SK-N-SH treated with all-trans-retinoic acid at 6 μM for 48 hours (cell line): ENCODE measurements at regions not wholly inside any gene's neighbourhood (a gene's known extent, or its start where the extent isn't known, plus 50 kb on each side); places are given as distances from the start of the nearest gene placed in this dataset.

Experiments
- OSR1 ChIP-seq: fragments of 250-450 bp; sonication (Bioruptor Pico); IDR thresholded peaks from 2 replicates; pipeline ENCODE4 v1.8.0; 2022; ENCODE audit warnings: moderate library complexity, mild to moderate bottlenecking, inconsistent platforms
- TSHZ2 ChIP-seq: fragments of 250-450 bp; sonication (Bioruptor Pico); IDR thresholded peaks from 2 replicates; pipeline ENCODE4 v1.5.0; 2020; ENCODE audit warnings: mild to moderate bottlenecking, moderate library complexity
- ZC3H10 ChIP-seq: fragments of 250-450 bp; sonication (Bioruptor Pico); IDR thresholded peaks from 2 replicates; pipeline ENCODE4 v1.5.1; 2021; ENCODE audit warnings: mild to moderate bottlenecking, moderate library complexity
- ZFP3 ChIP-seq: fragments of 250-450 bp; sonication (Bioruptor Pico); IDR thresholded peaks from 2 replicates; pipeline ENCODE4 v1.5.0; 2020; ENCODE audit warnings: mild to moderate bottlenecking, moderate library complexity
- TF ChIP-seq, protein P1 (sequence below): fragments of 250-450 bp; sonication (Bioruptor Pico); IDR thresholded peaks from 2 replicates; pipeline ENCODE4 v1.8.0; 2020; ENCODE audit warnings: mild to moderate bottlenecking, moderate library complexity, borderline replicate concordance

- TF ChIP-seq ZFP3 (CRISPR knock-in tag) (no peak), TSHZ2 (CRISPR knock-in tag) (no peak), OSR1 (CRISPR knock-in tag) (no peak), ZC3H10 (CRISPR knock-in tag) (no peak)
- TF ChIP-seq, protein P1, sequence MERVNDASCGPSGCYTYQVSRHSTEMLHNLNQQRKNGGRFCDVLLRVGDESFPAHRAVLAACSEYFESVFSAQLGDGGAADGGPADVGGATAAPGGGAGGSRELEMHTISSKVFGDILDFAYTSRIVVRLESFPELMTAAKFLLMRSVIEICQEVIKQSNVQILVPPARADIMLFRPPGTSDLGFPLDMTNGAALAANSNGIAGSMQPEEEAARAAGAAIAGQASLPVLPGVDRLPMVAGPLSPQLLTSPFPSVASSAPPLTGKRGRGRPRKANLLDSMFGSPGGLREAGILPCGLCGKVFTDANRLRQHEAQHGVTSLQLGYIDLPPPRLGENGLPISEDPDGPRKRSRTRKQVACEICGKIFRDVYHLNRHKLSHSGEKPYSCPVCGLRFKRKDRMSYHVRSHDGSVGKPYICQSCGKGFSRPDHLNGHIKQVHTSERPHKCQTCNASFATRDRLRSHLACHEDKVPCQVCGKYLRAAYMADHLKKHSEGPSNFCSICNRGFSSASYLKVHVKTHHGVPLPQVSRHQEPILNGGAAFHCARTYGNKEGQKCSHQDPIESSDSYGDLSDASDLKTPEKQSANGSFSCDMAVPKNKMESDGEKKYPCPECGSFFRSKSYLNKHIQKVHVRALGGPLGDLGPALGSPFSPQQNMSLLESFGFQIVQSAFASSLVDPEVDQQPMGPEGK (CRISPR knock-in tag) = no peak
Observed at GRCh38 chr14:98847521-98848468, 424.2 kb downstream of the BCL11B start.
